HL-60 (cell line): ENCODE measurements at regions not wholly inside any gene's neighbourhood (a gene's known extent, or its start where the extent isn't known, plus 50 kb on each side); places are given as distances from the start of the nearest gene placed in this dataset.

Experiments
- CTCF ChIP-seq: IDR thresholded peaks from one replicate; pipeline ENCODE4 v1.5.1; 2011; ENCODE audit warnings: low read length, control low read depth, inconsistent platforms; ENCODE audit not compliant: insufficient read depth
- POLR2AphosphoS5 ChIP-seq: IDR thresholded peaks from 2 replicates; pipeline ENCODE4 v1.6.1; 2012; ENCODE audit warnings: low read depth
- SPI1 ChIP-seq: IDR thresholded peaks from 2 replicates; pipeline ENCODE4 v1.6.1; 2012; ENCODE audit warnings: low read depth, mild to moderate bottlenecking, borderline replicate concordance

GRCh38 chr5:44443172-44443571, 54.0 kb upstream of the FGF10 start:
- TF ChIP-seq CTCF (no peak), POLR2AphosphoS5 (no peak), SPI1 (no peak)
